ENCODE measurements at regions not wholly inside any gene's neighbourhood (a gene's known extent, or its start where the extent isn't known, plus 50 kb on each side); places are given as distances from the start of the nearest gene placed in this dataset.
A peak's percentile ranks its signal among the peaks of the same experiment; 100 is the strongest.

GRCh38 chr3:66153481-66154443 is 67.0 kb upstream of the SLC25A26 start:
- H3K27ac ChIP-seq = peak overlapping the region; percentile 37 to 58
- H3K4me3 ChIP-seq = peak overlapping the region; percentile 66
- DNase-seq (ENCODE audit: low spot score) = no peak
- no peak for TF ChIP-seq CTCF (IDR thresholded peaks at IDR 0.05)

GRCh38 chr3:66152336-66152735 is 68.5 kb upstream of the SLC25A26 start:
- DNase-seq (ENCODE audit: low spot score) = no peak
- H3K4me3 ChIP-seq = no peak overlapping the region
- no peak for TF ChIP-seq CTCF (IDR thresholded peaks at IDR 0.05)
- H3K27ac ChIP-seq = no peak overlapping the region

- Histone ChIP-seq H3K4me3 (no peak overlapping the region), H3K27ac (no peak overlapping the region)
- DNase-seq (ENCODE audit: low spot score) = no peak
- no peak for TF ChIP-seq CTCF (IDR thresholded peaks at IDR 0.05)
Observed at GRCh38 chr3:66150977-66151376, 69.8 kb upstream of the SLC25A26 start.

- no peak for DNase-seq (ENCODE audit: low spot score)
- no peak overlapping the region for H3K4me3 ChIP-seq
- H3K27ac ChIP-seq = no peak overlapping the region
- no peak for TF ChIP-seq CTCF (IDR thresholded peaks at IDR 0.05)
Observed at GRCh38 chr3:66149269-66149668, 71.5 kb upstream of the SLC25A26 start.

GRCh38 chr3:66145408-66145733 is 75.4 kb upstream of the SLC25A26 start:
- no peak for DNase-seq (ENCODE audit: low spot score)
- no peak for TF ChIP-seq CTCF (IDR thresholded peaks at IDR 0.05)
- no peak overlapping the region for H3K27ac ChIP-seq

GRCh38 chr3:66144568-66145407 is 76.0 kb upstream of the SLC25A26 start:
- no peak for DNase-seq (ENCODE audit: low spot score)
- no peak overlapping the region for H3K27ac ChIP-seq
- H3K4me3 ChIP-seq = no peak overlapping the region
- no peak for TF ChIP-seq CTCF (IDR thresholded peaks at IDR 0.05)

More at GRCh38 chr3:66145408-66145733, 75.4 kb upstream of the SLC25A26 start:
- no peak overlapping the region for H3K4me3 ChIP-seq

Measured in coronary artery (tissue), 2 donors.